GM21576 (cell line): ENCODE measurements at regions not wholly inside any gene's neighbourhood (a gene's known extent, or its start where the extent isn't known, plus 50 kb on each side); places are given as distances from the start of the nearest gene placed in this dataset.
A peak's percentile ranks its signal among the peaks of the same experiment; 100 is the strongest.

Experiments
- ATAC-seq: cut with Tn5 transposase; IDR thresholded peaks from one replicate; pipeline ENCODE4 v1.9.1; 2021; ENCODE audit warnings: mild to moderate bottlenecking, moderate library complexity; ENCODE audit not compliant: unreplicated experiment

DNA sequence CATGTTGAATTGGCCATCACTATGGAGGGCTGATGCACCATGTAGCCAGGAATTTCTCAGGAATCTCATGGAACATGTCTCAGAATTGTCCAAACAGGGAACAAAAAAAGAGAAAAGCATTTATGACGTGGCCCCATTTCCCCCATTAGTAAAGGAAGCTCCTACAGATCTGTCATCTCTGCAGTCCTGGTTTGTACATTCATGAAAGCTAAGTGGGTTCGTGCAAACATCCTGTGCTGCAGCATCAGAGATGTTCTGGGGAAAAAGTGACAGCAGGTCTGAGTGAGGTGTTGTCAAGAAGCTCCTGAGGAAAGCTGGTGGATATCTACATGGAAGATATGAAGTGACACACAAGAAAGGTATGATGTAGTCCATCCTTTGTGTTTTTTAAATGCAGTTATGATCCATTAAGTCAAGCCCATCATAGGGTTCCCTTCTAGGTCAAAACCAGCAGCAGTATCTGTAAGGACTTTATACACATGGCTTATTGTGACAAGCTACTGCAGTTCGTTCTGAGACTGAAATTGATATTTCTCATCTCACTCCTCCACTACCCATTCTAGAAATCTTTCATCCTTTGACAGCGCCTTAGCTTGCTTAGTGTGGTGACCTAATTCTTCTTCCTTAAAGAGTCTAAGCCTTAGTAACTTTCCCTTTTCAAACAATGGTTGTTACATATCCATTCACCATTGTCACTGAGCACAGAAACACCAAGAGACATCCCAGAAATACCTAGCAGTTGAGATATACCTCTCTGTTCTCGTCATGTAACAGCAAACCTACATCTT lies 200.0 kb upstream of the TCF21 start:
- no peak for ATAC-seq

DNA sequence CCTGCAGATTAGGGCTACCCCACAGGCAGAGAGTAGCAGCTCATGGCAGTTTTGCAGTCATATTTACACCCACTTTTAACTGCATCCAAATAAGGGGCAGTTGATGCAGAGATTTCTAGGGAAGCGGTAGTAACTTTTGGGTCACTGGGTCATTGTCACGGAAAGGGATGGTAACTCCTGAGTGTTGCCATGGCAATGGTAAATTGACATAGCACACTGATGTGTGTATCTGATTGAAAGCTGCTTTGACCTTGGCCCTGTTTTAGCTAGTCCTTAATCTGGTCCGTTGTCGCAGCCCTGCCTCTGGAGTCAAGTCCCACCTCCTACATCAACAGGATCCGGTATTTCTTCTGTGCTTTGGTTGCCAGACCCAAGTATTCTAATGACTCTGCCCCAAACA lies 199.1 kb upstream of the TCF21 start:
- ATAC-seq = no peak

DNA sequence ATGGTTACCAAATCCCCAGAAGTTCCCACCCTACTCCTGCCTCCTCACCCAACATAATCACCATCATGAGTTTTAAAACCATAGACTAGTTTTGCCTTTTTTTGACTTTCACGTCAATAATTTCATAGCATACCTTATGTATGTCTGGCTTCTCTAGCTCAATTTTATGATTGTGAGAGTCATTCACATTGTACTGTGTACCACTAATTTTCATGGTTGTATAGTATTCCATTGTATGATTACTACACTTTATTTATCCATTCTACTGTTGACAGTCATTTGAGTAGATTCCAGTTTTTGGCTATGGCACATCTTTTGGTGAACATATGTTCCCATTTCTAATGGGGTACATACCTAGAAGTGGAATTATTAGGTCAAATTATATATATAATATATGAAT lies 195.3 kb upstream of the TCF21 start:
- no peak for ATAC-seq

DNA sequence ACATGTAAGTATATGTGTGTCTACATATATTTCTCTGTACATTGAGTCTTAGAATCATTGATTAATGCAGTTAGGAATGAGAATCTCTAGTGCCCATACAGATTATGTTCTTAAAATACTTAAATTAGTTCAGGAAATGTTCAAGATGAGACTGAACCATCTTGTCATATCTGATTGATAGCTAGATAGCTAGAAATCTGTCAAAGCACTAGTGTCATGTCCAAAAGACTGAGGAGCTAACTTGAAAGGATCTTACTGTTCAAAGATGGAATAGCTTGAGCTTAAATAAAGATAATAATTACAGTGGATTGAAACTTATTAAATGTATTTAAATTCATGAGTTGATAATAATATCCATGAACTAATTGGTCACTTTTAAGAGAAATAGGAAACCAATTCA lies 191.7 kb upstream of the TCF21 start:
- no peak for ATAC-seq

DNA sequence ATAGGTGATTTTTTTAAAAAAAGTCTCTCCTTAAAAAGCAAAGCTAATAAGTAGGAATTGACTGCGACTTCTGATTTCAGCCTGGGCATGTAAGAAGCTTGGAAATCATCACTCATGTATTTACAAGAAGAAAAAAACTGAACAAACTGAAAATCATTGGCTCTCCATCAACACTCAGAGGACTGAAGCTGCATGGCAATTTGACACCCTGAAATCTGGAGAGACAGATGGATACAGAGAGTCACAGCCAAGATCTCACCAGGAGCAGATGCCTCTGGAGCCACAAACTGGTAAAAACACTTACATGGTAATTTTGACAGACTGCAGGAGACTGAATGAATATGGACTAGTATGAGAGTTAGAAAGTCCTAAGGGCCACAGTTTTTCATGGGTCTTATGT lies 191.2 kb upstream of the TCF21 start:
- ATAC-seq = no peak

- no peak for ATAC-seq
Measured at GRCh38 chr6:133698272-133698671, 190.6 kb upstream of the TCF21 start.

DNA sequence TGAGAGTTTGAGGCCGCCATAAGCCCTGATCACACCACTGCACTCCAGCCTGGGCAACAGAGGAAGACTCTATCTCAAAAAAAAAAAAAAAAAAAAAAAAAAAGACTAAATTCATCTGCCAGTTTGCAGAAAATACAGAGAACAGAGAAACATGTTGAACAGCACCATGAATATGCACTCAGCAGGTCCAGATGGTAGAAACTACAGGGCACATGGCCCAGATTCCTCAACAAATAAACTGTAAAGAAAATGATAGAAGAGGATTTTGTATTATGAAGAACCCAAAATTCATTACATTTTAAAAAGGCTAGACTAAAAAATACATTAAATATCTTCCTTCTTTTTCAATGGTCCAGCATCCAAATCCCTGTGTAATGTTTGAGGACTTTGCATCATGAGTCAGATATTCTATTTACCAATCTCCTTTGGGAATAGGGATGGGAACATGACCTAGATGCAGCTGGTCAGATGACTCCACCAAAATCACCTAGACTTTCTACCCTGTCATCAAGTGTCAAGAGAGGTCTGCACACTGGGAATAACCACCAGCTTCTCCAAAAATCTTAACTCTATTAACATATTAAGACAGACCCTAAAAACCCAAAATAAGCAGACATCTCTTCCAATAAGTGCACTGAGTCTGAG lies 189.1 kb upstream of the TCF21 start:
- no peak for ATAC-seq

DNA sequence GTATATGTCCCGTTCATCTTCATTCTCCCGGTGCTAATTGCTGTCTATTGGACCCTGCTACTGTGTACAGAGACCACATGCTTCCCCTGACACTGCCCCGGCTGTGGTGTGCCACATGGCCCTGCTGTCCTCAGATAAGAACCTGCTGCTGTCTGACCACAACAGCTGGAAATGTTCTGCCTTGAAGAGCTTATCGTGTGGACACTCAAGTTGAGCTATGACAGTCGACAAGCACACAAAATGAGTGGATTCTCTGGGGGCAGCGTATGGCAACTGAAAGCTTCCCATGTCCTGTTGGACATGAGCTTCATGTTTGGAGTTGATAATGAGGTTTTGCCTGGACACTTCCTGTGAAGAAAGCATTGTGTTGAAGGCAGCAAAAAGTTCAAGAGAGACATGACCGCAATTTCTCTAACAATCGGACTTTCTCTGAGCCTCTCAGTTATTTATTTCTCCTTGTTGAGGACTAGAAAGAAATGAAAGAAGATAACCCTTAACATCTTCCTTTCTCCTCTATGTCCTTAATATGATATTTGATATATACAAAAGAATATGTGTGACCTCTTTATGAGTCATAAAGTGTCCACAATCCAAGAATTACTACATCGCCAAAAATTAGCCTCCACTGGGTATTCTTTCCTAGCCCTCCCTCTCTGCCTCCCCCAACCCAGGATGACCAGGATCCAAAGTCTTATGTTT lies 187.1 kb upstream of the TCF21 start:
- ATAC-seq = no peak

DNA sequence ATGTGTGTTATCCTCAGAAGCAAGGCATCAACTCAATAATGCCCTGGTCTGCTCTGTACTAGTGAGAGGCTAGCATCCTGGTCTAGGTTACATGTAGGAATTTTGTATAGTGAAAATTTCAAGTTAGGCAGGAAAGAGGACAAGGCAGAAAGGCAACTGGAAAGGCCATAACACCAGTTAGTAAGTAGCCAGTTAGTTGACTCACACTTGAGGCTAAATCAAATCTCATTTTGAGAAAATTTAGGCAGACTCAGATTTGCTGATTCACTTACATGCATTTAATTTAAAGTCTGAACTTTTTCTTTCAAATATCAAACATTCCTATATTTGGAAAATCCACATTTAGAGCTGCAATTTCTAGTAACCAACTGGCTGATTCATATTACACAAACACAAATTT lies 184.5 kb upstream of the TCF21 start:
- ATAC-seq = no peak

- ATAC-seq = no peak
Measured at GRCh38 chr6:133705066-133705465, 183.8 kb upstream of the TCF21 start.

- no peak for ATAC-seq
Measured at GRCh38 chr6:133705731-133706130, 183.2 kb upstream of the TCF21 start.

- peak; percentile 62 for ATAC-seq
Measured at GRCh38 chr6:133707456-133707855, 181.5 kb upstream of the TCF21 start.

- no peak for ATAC-seq
Measured at GRCh38 chr6:133710826-133711225, 178.1 kb upstream of the TCF21 start.

DNA sequence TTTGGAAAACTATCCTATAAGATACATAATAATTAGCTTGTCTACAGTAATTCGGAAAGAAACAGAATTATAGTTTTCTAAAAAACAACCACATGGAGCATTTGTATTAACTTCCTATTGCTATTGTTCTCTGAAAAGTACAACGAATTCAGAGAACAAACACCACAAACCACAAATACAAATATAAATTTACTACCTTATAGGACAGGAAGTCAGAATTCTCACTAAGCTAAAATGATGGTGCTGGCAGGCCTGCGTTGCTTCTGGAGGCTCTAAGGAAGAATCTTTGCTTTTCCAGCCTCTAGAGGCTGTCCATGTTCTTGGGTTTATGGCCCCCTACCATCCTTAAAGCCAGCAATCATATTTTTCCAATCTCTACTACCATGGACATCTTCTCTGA lies 173.6 kb upstream of the TCF21 start:
- ATAC-seq = no peak

DNA sequence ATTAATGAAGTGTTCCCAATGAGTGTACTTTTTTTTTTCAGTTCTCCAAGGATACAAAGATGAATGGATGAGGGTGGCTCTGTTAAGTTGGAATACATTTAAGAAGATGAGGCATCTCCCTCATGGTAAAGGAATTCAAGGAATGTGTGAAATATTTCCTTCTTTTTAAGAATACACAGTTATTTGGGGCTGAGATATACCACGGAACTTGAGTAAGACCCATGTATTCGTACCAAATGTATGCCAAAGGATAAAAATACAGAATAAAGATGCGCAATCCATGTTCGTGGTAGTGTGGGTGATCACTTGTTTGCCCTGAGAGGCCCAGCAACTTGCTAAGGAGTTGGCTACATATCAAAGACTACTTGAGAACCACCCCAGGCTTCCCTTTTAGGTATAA lies 164.2 kb upstream of the TCF21 start:
- ATAC-seq = no peak

DNA sequence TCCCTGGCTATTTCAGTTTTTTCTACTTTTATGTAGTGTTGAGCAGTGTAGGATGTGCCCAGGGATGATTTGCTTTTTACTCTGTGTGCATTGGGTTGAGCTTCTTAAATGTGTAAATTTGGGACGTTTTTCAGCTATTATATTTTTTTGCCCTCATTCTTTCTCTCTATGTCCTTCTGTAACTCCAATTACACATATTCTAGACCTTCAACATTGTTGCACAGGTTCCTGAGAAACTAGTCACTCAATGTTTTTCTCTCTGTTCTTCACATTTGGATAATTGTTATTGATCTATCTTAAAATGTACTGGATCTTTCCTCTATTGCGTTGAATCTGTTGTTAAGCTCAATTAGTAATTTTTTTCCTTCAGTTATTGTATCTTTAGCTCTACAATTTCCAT lies 162.7 kb upstream of the TCF21 start:
- ATAC-seq = no peak

DNA sequence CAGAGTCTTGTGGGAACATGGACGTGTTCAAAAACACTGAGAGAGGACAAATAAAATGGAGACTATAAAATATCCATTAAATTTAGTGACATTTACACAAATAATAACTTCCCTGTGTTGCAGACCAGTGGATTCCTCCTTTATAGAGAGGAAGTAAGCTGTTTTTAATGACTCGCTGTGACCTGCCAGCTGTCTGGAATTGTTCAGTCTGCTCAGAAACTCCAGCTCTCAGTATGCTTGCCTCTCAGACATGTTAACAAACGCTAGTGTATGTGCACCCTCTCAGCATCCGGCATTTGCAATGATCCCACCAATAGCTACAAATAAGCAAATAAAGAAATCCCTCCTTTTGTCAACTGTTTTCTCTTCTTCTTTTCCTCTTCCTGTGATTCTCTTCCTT lies 158.0 kb upstream of the TCF21 start:
- ATAC-seq = no peak

DNA sequence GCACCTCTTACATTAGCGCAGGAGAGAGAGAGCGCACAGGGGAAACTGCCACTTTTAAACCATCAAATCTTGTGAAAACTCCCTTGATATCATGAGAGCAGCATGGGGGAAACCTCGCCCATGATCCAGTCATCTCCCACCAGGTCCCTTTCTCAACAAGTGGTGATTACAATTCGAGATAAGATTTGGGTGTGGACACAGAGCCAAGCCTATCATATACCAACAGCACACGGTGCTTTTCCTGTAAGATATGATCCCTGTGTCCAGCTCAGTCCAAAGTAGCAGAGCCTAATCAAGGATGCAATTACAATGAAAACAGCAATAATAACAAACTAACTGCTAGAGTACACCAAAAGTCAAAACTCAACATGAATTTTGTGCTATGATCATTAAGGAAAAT lies 148.7 kb upstream of the TCF21 start:
- ATAC-seq = no peak

DNA sequence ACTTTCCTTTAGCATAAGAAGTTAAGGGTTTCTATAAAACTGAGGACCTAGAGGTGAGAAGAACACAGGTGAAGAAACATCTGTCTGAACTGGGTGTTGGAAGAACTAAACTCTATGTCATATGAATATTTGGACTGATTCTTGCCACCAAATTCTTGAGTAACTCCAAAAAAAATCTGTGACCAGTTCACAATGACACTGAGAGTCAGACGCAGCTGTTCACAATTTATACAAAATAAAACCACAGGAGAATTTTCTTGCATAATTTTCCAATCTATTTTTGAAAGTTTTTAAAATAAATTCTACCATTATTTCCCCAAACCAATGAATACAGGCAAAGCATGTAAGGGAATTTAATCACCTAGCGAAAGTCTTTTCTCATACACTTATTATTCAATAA lies 148.1 kb upstream of the TCF21 start:
- ATAC-seq = no peak

GRCh38 chr6:133741375-133741861 lies 147.5 kb upstream of the TCF21 start:
- no peak for ATAC-seq

GRCh38 chr6:133743621-133744020 lies 145.3 kb upstream of the TCF21 start:
- ATAC-seq = no peak

DNA sequence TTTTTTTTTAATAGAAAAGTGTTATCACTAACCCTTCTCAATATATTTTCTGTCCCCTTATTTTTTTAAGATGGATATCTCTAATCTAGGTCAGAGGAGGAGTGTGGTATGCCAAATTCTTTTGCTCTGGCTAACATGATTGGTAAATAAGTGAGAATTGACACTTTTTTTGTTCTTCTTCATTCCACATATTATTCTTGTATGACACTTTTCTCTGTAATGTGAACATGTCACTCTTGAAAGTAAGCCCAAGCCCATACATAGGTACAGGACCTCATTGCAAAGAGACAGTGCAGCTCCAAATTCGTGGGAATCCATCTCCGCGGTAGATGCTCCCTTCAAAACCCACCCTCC lies 142.5 kb upstream of the TCF21 start:
- ATAC-seq = no peak
